Ramos (cell line): ENCODE measurements at regions not wholly inside any gene's neighbourhood (a gene's known extent, or its start where the extent isn't known, plus 50 kb on each side); places are given as distances from the start of the nearest gene placed in this dataset.

Experiments used
- in situ Hi-C: fragments of 300-500 bp; cut with MboI; formaldehyde crosslinking; loops from one replicate; pipeline ENCODE4 v1.14.3; 2022; ENCODE audit warnings: low sequenced_read_pairs; ENCODE audit not compliant: unreplicated experiment

GRCh38 chr15:47652844-47653243 is 64.5 kb upstream of the SEMA6D start:
- in situ Hi-C loops, result no loop called here

- in situ Hi-C loops, result no loop called here
These were observed 55.6 kb upstream of the SEMA6D start for GRCh38 chr15:47661661-47662180.

GRCh38 chr15:47663101-47663500 is 54.2 kb upstream of the SEMA6D start:
- in situ Hi-C loops, result no loop called here
